ENCODE measurements at regions not wholly inside any gene's neighbourhood (a gene's known extent, or its start where the extent isn't known, plus 50 kb on each side); places are given as distances from the start of the nearest gene placed in this dataset.

DNA sequence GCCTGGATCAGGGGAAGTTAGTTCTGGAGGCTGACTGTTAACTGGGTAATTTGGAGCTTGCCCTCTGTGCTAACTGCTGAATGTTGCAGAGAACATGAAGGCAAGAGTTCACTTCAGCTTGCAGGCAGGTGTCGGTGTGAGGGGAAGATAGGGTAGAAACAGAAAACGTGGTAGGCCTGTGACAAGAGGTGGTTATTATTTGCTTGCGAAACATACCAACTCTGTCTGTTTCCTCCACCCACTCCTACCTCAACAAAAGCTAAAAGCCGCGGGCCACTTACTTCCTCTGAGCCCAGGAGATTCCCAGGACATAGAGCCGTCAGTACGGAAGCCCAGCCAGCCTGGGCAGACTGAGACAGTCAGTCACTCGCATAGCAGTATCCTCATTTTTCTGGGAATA is 119.2 kb upstream of the ABCC4 start:
- TF ChIP-seq, protein P1, sequence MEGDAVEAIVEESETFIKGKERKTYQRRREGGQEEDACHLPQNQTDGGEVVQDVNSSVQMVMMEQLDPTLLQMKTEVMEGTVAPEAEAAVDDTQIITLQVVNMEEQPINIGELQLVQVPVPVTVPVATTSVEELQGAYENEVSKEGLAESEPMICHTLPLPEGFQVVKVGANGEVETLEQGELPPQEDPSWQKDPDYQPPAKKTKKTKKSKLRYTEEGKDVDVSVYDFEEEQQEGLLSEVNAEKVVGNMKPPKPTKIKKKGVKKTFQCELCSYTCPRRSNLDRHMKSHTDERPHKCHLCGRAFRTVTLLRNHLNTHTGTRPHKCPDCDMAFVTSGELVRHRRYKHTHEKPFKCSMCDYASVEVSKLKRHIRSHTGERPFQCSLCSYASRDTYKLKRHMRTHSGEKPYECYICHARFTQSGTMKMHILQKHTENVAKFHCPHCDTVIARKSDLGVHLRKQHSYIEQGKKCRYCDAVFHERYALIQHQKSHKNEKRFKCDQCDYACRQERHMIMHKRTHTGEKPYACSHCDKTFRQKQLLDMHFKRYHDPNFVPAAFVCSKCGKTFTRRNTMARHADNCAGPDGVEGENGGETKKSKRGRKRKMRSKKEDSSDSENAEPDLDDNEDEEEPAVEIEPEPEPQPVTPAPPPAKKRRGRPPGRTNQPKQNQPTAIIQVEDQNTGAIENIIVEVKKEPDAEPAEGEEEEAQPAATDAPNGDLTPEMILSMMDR (IDR thresholded peaks at IDR 0.05), result no peak
- no peak for TF ChIP-seq GATA3 (IDR thresholded peaks at IDR 0.05; ENCODE audit: borderline replicate concordance)
- TF ChIP-seq CEBPB (IDR thresholded peaks at IDR 0.05), result no peak
- TF ChIP-seq EP300 (IDR thresholded peaks at IDR 0.05), result no peak
- TF ChIP-seq BHLHE40 (IDR thresholded peaks at IDR 0.05; ENCODE audit: low read depth, low read length), result no peak
- TF ChIP-seq RCOR1 (IDR thresholded peaks at IDR 0.05; ENCODE audit: low read depth, low read length), result no peak
- TF ChIP-seq, protein P2, sequence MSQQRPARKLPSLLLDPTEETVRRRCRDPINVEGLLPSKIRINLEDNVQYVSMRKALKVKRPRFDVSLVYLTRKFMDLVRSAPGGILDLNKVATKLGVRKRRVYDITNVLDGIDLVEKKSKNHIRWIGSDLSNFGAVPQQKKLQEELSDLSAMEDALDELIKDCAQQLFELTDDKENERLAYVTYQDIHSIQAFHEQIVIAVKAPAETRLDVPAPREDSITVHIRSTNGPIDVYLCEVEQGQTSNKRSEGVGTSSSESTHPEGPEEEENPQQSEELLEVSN (IDR thresholded peaks at IDR 0.05; ENCODE audit: borderline replicate concordance, low read depth), result no peak
- TF ChIP-seq MYC (IDR thresholded peaks at IDR 0.05; ENCODE audit: borderline replicate concordance, low read length), result no peak
- no peak for TF ChIP-seq KDM1A (IDR thresholded peaks at IDR 0.05; ENCODE audit: low read depth)
- TF ChIP-seq, protein P3, sequence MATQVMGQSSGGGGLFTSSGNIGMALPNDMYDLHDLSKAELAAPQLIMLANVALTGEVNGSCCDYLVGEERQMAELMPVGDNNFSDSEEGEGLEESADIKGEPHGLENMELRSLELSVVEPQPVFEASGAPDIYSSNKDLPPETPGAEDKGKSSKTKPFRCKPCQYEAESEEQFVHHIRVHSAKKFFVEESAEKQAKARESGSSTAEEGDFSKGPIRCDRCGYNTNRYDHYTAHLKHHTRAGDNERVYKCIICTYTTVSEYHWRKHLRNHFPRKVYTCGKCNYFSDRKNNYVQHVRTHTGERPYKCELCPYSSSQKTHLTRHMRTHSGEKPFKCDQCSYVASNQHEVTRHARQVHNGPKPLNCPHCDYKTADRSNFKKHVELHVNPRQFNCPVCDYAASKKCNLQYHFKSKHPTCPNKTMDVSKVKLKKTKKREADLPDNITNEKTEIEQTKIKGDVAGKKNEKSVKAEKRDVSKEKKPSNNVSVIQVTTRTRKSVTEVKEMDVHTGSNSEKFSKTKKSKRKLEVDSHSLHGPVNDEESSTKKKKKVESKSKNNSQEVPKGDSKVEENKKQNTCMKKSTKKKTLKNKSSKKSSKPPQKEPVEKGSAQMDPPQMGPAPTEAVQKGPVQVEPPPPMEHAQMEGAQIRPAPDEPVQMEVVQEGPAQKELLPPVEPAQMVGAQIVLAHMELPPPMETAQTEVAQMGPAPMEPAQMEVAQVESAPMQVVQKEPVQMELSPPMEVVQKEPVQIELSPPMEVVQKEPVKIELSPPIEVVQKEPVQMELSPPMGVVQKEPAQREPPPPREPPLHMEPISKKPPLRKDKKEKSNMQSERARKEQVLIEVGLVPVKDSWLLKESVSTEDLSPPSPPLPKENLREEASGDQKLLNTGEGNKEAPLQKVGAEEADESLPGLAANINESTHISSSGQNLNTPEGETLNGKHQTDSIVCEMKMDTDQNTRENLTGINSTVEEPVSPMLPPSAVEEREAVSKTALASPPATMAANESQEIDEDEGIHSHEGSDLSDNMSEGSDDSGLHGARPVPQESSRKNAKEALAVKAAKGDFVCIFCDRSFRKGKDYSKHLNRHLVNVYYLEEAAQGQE (IDR thresholded peaks at IDR 0.05), result no peak
- no peak for TF ChIP-seq ZSCAN20 (CRISPR knock-in tag; IDR thresholded peaks at IDR 0.05)
- TF ChIP-seq, protein P4, sequence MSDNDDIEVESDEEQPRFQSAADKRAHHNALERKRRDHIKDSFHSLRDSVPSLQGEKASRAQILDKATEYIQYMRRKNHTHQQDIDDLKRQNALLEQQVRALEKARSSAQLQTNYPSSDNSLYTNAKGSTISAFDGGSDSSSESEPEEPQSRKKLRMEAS (IDR thresholded peaks at IDR 0.05), result no peak
- TF ChIP-seq POLR2A (IDR thresholded peaks at IDR 0.05; ENCODE audit: low read length), result no peak
- TF ChIP-seq RFX5 (IDR thresholded peaks at IDR 0.05), result no peak

All from A549 (cell line).